Thoracic aorta (tissue), 2 donors: ENCODE measurements at regions not wholly inside any gene's neighbourhood (a gene's known extent, or its start where the extent isn't known, plus 50 kb on each side); places are given as distances from the start of the nearest gene placed in this dataset.
"Not testable (repeated sequence)": the region's sequence is repeated elsewhere in the genome, so short reads cannot be mapped to it uniquely, and the experiment has no call there.

ENCODE experiments used
- ATAC-seq: fragments of 150-250 bp; one replicate; pipeline ENCODE4 v1.8.0; 2017; ENCODE audit warnings: low read depth; ENCODE audit not compliant: insufficient number of reproducible peaks, low FRiP score
- DNase-seq: peaks from one replicate; pipeline ENCODE4 v3.0.0-alpha.2; 2020; ENCODE audit warnings: low spot score
- H3K27ac ChIP-seq, 2 donors: fragments of 200-600 bp; sonication (generic); 1 replicate in 1 of 2; 2 replicates in 1 of 2; pipeline ENCODE4 v1.5.1; 2016; ENCODE audit warnings: mild to moderate bottlenecking in 2 of 2, moderate library complexity in 2 of 2
- H3K27me3 ChIP-seq: fragments of 200-600 bp; sonication (generic); replicated peaks from 2 replicates; pipeline ENCODE4 v1.6.0; 2016; ENCODE audit warnings: mild to moderate bottlenecking; ENCODE audit not compliant: insufficient read depth
- H3K36me3 ChIP-seq: fragments of 200-600 bp; sonication (generic); one replicate; pipeline ENCODE4 v1.5.1; 2016
- H3K4me1 ChIP-seq, 2 donors: fragments of 200-600 bp; sonication (generic); 1 replicate in 1 of 2; 2 replicates in 1 of 2; pipeline versions ENCODE4 v1.5.1 to v1.6.0; 2016; ENCODE audit warnings: low read depth in 2 of 2, mild to moderate bottlenecking in 1 of 2; ENCODE audit not compliant: control insufficient read depth in 1 of 2
- H3K4me3 ChIP-seq: fragments of 200-600 bp; sonication (generic); 2 replicates; pipeline ENCODE4 v1.5.1; 2016; ENCODE audit warnings: mild to moderate bottlenecking
- H3K9me3 ChIP-seq: fragments of 200-600 bp; sonication (generic); 2 replicates; pipeline ENCODE4 v1.5.1; 2016
- CTCF ChIP-seq: fragments of 200-600 bp; sonication (generic); IDR thresholded peaks from one replicate; pipeline ENCODE4 v1.5.1; 2019; ENCODE audit warnings: antibody characterized with exemption

- H3K4me3 ChIP-seq: no peak overlapping the region
- ATAC-seq: no peak
- H3K27me3 ChIP-seq: no peaks in the 10 kb centered on the region
- no peak for DNase-seq
- no peaks in the 10 kb centered on the region for H3K36me3 ChIP-seq
- no peaks in the 10 kb centered on the region for H3K9me3 ChIP-seq
- H3K4me1 ChIP-seq: no peaks in the 10 kb centered on the region
- no peak for TF ChIP-seq CTCF
- no peak overlapping the region for H3K27ac ChIP-seq
These were observed 682.8 kb downstream of the TFAP2A start for GRCh38 chr6:9732056-9732455.

GRCh38 chr6:9725776-9726175, 689.1 kb downstream of the TFAP2A start:
- not testable (repeated sequence) for ATAC-seq, DNase-seq

GRCh38 chr6:9717568-9717967, 697.3 kb downstream of the TFAP2A start:
- no peak for ATAC-seq
- no peak for DNase-seq
- H3K27ac ChIP-seq: no peak overlapping the region
- no peaks in the 10 kb centered on the region for H3K9me3 ChIP-seq
- H3K4me1 ChIP-seq: no peaks in the 10 kb centered on the region
- H3K36me3 ChIP-seq: no peaks in the 10 kb centered on the region
- no peak for TF ChIP-seq CTCF
- no peaks in the 10 kb centered on the region for H3K27me3 ChIP-seq
- no peak overlapping the region for H3K4me3 ChIP-seq

More at GRCh38 chr6:9725776-9726175, 689.1 kb downstream of the TFAP2A start:
- not testable (repeated sequence) for H3K9me3 ChIP-seq, H3K27me3 ChIP-seq, H3K4me3 ChIP-seq, H3K27ac ChIP-seq, H3K4me1 ChIP-seq, H3K36me3 ChIP-seq

GRCh38 chr6:9711365-9711764, 703.5 kb downstream of the TFAP2A start:
- ATAC-seq (no peak), DNase-seq (no peak)
- H3K4me1 ChIP-seq: no peaks in the 10 kb centered on the region
- no peaks in the 10 kb centered on the region for H3K27me3 ChIP-seq
- no peaks in the 10 kb centered on the region for H3K9me3 ChIP-seq
- no peak for TF ChIP-seq CTCF
- no peak overlapping the region for H3K4me3 ChIP-seq
- H3K36me3 ChIP-seq: no peaks in the 10 kb centered on the region
- no peak overlapping the region for H3K27ac ChIP-seq

- H3K27me3 ChIP-seq: no peaks in the 10 kb centered on the region
- DNase-seq: no peak
- H3K4me1 ChIP-seq: no peaks in the 10 kb centered on the region
- H3K36me3 ChIP-seq: no peaks in the 10 kb centered on the region
- H3K27ac ChIP-seq: no peak overlapping the region
- ATAC-seq: no peak
- H3K9me3 ChIP-seq: no peaks in the 10 kb centered on the region
- H3K4me3 ChIP-seq: no peak overlapping the region
- TF ChIP-seq CTCF: no peak
These were observed 704.3 kb downstream of the TFAP2A start for GRCh38 chr6:9710574-9710973.

GRCh38 chr6:9708600-9708999, 706.3 kb downstream of the TFAP2A start:
- Histone ChIP-seq H3K4me3 (no peak overlapping the region), H3K36me3 (no peaks in the 10 kb centered on the region), H3K4me1 (no peaks in the 10 kb centered on the region), H3K27ac (no peak overlapping the region), H3K9me3 (no peaks in the 10 kb centered on the region), H3K27me3 (no peaks in the 10 kb centered on the region)
- DNase-seq (no peak), ATAC-seq (no peak)
- no peak for TF ChIP-seq CTCF
